DOHH2 (cell line): ENCODE measurements at regions not wholly inside any gene's neighbourhood (a gene's known extent, or its start where the extent isn't known, plus 50 kb on each side); places are given as distances from the start of the nearest gene placed in this dataset.

Source experiments
- H3F3A ChIP-seq: fragments of 200-600 bp; sonication (generic), shearing (Covaris generic); 2 replicates; pipeline ENCODE4 v1.6.0; 2016; ENCODE audit warnings: antibody characterized with exemption, mild to moderate bottlenecking; ENCODE audit not compliant: control insufficient read depth, insufficient read depth
- H3K27ac ChIP-seq: fragments of 200-600 bp; sonication (generic); 2 replicates; pipeline ENCODE4 v1.5.1; 2014; ENCODE audit warnings: low read depth, mild to moderate bottlenecking, low read length, moderate library complexity
- H3K27me3 ChIP-seq: fragments of 200-600 bp; sonication (generic); 2 replicates; pipeline ENCODE4 v1.6.1; 2014; ENCODE audit warnings: mild to moderate bottlenecking, low read length, mixed read lengths; ENCODE audit not compliant: control insufficient read depth
- H3K36me3 ChIP-seq: fragments of 200-600 bp; sonication (generic); 2 replicates; pipeline ENCODE4 v1.6.1; 2014; ENCODE audit warnings: mild to moderate bottlenecking, low read length, moderate library complexity, mixed read lengths; ENCODE audit not compliant: control insufficient read depth
- H3K4me1 ChIP-seq: fragments of 200-600 bp; sonication (generic); 2 replicates; pipeline ENCODE4 v1.6.1; 2014; ENCODE audit warnings: mild to moderate bottlenecking, low read length, mixed read lengths; ENCODE audit not compliant: control insufficient read depth
- H3K4me2 ChIP-seq: fragments of 200-600 bp; sonication (generic); 2 replicates; pipeline ENCODE4 v1.6.0; 2014; ENCODE audit warnings: mild to moderate bottlenecking, low read length, moderate library complexity
- H3K4me3 ChIP-seq: fragments of 200-600 bp; sonication (generic); 2 replicates; pipeline ENCODE4 v1.5.1; 2014; ENCODE audit warnings: mild to moderate bottlenecking, low read length, mixed read lengths
- H3K79me2 ChIP-seq: fragments of 200-600 bp; sonication (generic); 2 replicates; pipeline ENCODE4 v1.6.1; 2014; ENCODE audit warnings: mild to moderate bottlenecking, low read length, mixed read lengths; ENCODE audit not compliant: control insufficient read depth
- H3K9me2 ChIP-seq: fragments of 200-600 bp; sonication (generic); replicated peaks from 2 replicates; pipeline ENCODE4 v1.6.1; 2014; ENCODE audit warnings: mild to moderate bottlenecking, low read length, mixed read lengths; ENCODE audit not compliant: control insufficient read depth
- H3K9me3 ChIP-seq: fragments of 200-600 bp; sonication (generic); 2 replicates; pipeline ENCODE4 v1.6.1; 2014; ENCODE audit warnings: antibody characterized with exemption, low read length, mixed read lengths; ENCODE audit not compliant: control insufficient read depth, insufficient read depth
- H4K20me1 ChIP-seq: fragments of 200-600 bp; sonication (generic); 2 replicates; pipeline ENCODE4 v1.6.0; 2014; ENCODE audit warnings: low read depth, mild to moderate bottlenecking, antibody characterized with exemption, low read length, moderate library complexity; ENCODE audit not compliant: control insufficient read depth, insufficient read depth
- EZH2phosphoT487 ChIP-seq: fragments of 200-600 bp; sonication (generic); IDR thresholded peaks from 2 replicates; pipeline ENCODE4 v1.6.1; 2017; ENCODE audit warnings: borderline replicate concordance, mild to moderate bottlenecking, antibody characterized with exemption, low read length, moderate library complexity, mixed read lengths
- TF ChIP-seq, protein P1 (sequence below): fragments of 200-600 bp; sonication (generic); IDR thresholded peaks from one replicate; pipeline ENCODE4 v1.5.1; 2014; ENCODE audit warnings: antibody characterized with exemption, mild to moderate bottlenecking, low read depth, low read length; ENCODE audit not compliant: poor library complexity, severe bottlenecking

GRCh38 chr3:15953841-15954240, 156.1 kb upstream of the ANKRD28 start:
- Histone ChIP-seq H3K9me3 (no peaks in the 10 kb centered on the region), H3K4me1 (no peaks in the 10 kb centered on the region), H3K4me3 (no peak overlapping the region), H4K20me1 (no peaks in the 10 kb centered on the region), H3K36me3 (no peaks in the 10 kb centered on the region), H3K79me2 (no peaks in the 10 kb centered on the region), H3K4me2 (no peak overlapping the region), H3K27me3 (no peaks in the 10 kb centered on the region), H3K9me2 (no peaks in the 10 kb centered on the region), H3F3A (no peaks in the 10 kb centered on the region), H3K27ac (no peak overlapping the region)
- no peak for TF ChIP-seq EZH2phosphoT487
- TF ChIP-seq, protein P1, sequence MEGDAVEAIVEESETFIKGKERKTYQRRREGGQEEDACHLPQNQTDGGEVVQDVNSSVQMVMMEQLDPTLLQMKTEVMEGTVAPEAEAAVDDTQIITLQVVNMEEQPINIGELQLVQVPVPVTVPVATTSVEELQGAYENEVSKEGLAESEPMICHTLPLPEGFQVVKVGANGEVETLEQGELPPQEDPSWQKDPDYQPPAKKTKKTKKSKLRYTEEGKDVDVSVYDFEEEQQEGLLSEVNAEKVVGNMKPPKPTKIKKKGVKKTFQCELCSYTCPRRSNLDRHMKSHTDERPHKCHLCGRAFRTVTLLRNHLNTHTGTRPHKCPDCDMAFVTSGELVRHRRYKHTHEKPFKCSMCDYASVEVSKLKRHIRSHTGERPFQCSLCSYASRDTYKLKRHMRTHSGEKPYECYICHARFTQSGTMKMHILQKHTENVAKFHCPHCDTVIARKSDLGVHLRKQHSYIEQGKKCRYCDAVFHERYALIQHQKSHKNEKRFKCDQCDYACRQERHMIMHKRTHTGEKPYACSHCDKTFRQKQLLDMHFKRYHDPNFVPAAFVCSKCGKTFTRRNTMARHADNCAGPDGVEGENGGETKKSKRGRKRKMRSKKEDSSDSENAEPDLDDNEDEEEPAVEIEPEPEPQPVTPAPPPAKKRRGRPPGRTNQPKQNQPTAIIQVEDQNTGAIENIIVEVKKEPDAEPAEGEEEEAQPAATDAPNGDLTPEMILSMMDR: peak; percentile 38

DNA sequence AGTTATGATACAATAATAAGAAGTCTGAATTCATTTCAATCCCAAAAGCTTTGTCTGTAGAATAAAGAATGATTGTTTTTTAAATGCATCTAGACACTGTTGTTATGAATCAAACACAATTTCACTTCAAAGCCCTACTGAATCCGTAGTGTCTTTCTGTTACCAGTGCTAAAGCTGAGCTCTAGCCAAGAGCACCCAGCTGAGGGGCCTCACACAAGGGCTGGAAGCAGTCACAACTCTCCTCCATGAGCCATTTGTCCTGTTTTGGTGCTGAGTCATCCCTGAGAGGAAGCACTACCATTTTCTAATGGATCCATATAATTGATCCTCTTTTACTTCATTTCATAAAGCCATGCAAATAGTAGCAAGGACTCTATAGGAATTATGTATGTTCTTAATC, 158.2 kb upstream of the ANKRD28 start:
- no peaks in the 10 kb centered on the region for H3K9me3 ChIP-seq
- no peaks in the 10 kb centered on the region for H3K36me3 ChIP-seq
- TF ChIP-seq, protein P1: no peak
- TF ChIP-seq EZH2phosphoT487: no peak
- H3K79me2 ChIP-seq: no peaks in the 10 kb centered on the region
- no peaks in the 10 kb centered on the region for H3K9me2 ChIP-seq
- H3K4me2 ChIP-seq: no peak overlapping the region
- no peaks in the 10 kb centered on the region for H4K20me1 ChIP-seq
- no peaks in the 10 kb centered on the region for H3K4me1 ChIP-seq
- no peaks in the 10 kb centered on the region for H3F3A ChIP-seq
- no peak overlapping the region for H3K4me3 ChIP-seq
- H3K27me3 ChIP-seq: no peaks in the 10 kb centered on the region
- H3K27ac ChIP-seq: no peak overlapping the region

DNA sequence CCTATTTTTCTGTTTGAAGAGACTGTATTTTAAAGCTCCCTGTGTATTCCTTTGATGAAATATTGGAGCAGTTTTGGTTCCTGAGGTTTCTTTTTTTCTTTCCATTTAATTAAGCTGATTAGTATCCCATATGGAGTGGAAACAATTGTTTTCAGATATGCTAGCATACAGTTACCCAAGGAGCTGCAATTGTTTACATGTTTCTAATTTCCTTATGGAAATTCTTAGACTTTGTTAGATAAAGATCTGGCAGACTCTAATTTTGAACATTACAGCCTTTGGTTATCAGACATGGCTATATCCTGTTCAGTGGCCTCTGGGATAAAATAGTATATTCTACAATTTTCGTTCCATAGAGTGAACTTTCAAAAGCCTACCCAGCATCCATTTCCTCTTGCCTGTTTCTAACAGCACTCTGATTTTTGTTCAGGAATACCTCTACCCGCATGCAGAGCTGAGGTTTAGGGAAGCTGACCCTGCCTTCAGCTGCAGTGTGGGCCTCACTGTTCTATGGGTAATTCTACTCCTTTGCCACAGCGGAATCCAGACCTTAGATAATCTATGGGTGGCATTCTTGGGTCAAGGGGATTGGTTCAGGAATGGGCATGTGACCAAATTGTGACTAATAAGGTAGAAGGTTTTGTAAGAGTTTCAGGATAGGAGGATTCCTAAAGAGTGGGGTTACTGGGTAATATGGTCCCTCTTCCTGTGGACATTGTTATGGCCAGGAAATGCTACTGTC, 161.1 kb upstream of the ANKRD28 start:
- H3K27me3 ChIP-seq: no peaks in the 10 kb centered on the region
- H3K9me2 ChIP-seq: no peaks in the 10 kb centered on the region
- H3K79me2 ChIP-seq: no peaks in the 10 kb centered on the region
- H3K36me3 ChIP-seq: no peaks in the 10 kb centered on the region
- no peak overlapping the region for H3K27ac ChIP-seq
- H3K9me3 ChIP-seq: no peaks in the 10 kb centered on the region
- no peaks in the 10 kb centered on the region for H4K20me1 ChIP-seq
- TF ChIP-seq, protein P1: no peak
- no peak for TF ChIP-seq EZH2phosphoT487
- H3K4me3 ChIP-seq: no peak overlapping the region
- no peaks in the 10 kb centered on the region for H3F3A ChIP-seq
- no peaks in the 10 kb centered on the region for H3K4me1 ChIP-seq
- no peak overlapping the region for H3K4me2 ChIP-seq
